ENCODE measurements at regions not wholly inside any gene's neighbourhood (a gene's known extent, or its start where the extent isn't known, plus 50 kb on each side); places are given as distances from the start of the nearest gene placed in this dataset.

DNA sequence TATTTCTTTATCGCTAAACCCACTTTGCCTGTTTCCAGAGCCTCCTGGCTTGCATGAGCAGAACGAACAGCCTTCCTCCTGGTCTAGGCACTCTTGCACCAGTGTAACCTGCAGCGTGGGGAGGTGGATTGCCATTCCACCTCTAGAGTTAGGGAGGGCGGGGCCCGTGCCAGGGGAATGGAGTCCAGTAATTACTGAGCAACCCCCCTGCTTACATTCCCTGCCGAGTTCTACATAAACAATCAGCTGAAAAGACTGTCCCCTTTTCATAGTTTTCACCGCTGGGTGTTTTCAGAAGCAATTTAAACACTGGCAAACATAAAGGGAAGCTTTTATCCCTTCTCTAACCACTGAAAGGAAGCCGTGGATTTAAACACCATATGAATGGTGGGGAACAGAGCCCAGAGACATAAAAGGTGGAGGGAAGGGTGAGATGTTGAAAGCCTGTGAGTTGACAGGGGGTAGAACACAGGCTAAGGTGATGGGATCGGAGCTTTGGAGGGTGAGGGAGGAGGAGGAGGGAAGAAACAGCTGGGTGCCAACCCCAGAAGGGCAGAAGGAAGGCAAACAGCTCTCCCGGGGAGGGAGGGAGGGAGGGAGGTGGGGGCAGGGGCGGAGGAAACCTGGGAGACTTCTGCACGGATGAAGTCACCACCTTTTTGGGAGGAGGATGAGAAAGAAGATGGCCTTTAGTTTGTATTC lies 68.0 kb upstream of the WDR26 start:
- TF ChIP-seq, protein P1, sequence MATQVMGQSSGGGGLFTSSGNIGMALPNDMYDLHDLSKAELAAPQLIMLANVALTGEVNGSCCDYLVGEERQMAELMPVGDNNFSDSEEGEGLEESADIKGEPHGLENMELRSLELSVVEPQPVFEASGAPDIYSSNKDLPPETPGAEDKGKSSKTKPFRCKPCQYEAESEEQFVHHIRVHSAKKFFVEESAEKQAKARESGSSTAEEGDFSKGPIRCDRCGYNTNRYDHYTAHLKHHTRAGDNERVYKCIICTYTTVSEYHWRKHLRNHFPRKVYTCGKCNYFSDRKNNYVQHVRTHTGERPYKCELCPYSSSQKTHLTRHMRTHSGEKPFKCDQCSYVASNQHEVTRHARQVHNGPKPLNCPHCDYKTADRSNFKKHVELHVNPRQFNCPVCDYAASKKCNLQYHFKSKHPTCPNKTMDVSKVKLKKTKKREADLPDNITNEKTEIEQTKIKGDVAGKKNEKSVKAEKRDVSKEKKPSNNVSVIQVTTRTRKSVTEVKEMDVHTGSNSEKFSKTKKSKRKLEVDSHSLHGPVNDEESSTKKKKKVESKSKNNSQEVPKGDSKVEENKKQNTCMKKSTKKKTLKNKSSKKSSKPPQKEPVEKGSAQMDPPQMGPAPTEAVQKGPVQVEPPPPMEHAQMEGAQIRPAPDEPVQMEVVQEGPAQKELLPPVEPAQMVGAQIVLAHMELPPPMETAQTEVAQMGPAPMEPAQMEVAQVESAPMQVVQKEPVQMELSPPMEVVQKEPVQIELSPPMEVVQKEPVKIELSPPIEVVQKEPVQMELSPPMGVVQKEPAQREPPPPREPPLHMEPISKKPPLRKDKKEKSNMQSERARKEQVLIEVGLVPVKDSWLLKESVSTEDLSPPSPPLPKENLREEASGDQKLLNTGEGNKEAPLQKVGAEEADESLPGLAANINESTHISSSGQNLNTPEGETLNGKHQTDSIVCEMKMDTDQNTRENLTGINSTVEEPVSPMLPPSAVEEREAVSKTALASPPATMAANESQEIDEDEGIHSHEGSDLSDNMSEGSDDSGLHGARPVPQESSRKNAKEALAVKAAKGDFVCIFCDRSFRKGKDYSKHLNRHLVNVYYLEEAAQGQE (IDR thresholded peaks at IDR 0.05), result no peak
- TF ChIP-seq RXRA (IDR thresholded peaks at IDR 0.05), result no peak
- TF ChIP-seq, protein P2, sequence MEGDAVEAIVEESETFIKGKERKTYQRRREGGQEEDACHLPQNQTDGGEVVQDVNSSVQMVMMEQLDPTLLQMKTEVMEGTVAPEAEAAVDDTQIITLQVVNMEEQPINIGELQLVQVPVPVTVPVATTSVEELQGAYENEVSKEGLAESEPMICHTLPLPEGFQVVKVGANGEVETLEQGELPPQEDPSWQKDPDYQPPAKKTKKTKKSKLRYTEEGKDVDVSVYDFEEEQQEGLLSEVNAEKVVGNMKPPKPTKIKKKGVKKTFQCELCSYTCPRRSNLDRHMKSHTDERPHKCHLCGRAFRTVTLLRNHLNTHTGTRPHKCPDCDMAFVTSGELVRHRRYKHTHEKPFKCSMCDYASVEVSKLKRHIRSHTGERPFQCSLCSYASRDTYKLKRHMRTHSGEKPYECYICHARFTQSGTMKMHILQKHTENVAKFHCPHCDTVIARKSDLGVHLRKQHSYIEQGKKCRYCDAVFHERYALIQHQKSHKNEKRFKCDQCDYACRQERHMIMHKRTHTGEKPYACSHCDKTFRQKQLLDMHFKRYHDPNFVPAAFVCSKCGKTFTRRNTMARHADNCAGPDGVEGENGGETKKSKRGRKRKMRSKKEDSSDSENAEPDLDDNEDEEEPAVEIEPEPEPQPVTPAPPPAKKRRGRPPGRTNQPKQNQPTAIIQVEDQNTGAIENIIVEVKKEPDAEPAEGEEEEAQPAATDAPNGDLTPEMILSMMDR (IDR thresholded peaks at IDR 0.05; ENCODE audit: low read depth, low read length, missing input control), result no peak
- no peak for TF ChIP-seq EGR1 (IDR thresholded peaks at IDR 0.05; ENCODE audit: low read depth in 2 of 2)
- TF ChIP-seq SP1 (IDR thresholded peaks at IDR 0.05), result no peak
- TF ChIP-seq JUND (IDR thresholded peaks at IDR 0.05), result no peak
- TF ChIP-seq, protein P3, sequence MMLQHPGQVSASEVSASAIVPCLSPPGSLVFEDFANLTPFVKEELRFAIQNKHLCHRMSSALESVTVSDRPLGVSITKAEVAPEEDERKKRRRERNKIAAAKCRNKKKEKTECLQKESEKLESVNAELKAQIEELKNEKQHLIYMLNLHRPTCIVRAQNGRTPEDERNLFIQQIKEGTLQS (IDR thresholded peaks at IDR 0.05), result no peak
- TF ChIP-seq RAD21 (IDR thresholded peaks at IDR 0.05), result no peak
- no peak for TF ChIP-seq GABPA (IDR thresholded peaks at IDR 0.05 in 1 of 2, conservative IDR thresholded peaks at IDR 0.05 in 1 of 2)
- no peak for TF ChIP-seq YY1 (IDR thresholded peaks at IDR 0.05)
- TF ChIP-seq, protein P4, sequence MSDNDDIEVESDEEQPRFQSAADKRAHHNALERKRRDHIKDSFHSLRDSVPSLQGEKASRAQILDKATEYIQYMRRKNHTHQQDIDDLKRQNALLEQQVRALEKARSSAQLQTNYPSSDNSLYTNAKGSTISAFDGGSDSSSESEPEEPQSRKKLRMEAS (IDR thresholded peaks at IDR 0.05), result no peak
- no peak for TF ChIP-seq HNF4G (IDR thresholded peaks at IDR 0.05)
- TF ChIP-seq HNF4A (conservative IDR thresholded peaks at IDR 0.05), result no peak

Measured in liver (tissue), 3 donors.